HG03064 (cell line): ENCODE measurements at regions not wholly inside any gene's neighbourhood (a gene's known extent, or its start where the extent isn't known, plus 50 kb on each side); places are given as distances from the start of the nearest gene placed in this dataset.

Source experiments
- ATAC-seq: cut with Tn5 transposase; IDR thresholded peaks from one replicate; pipeline ENCODE4 v1.9.1; 2021; ENCODE audit warnings: low read depth; ENCODE audit not compliant: unreplicated experiment

- no peak for ATAC-seq
These were observed 296.5 kb upstream of the DMAC1 start for GRCh38 chr9:8096091-8096490.

DNA sequence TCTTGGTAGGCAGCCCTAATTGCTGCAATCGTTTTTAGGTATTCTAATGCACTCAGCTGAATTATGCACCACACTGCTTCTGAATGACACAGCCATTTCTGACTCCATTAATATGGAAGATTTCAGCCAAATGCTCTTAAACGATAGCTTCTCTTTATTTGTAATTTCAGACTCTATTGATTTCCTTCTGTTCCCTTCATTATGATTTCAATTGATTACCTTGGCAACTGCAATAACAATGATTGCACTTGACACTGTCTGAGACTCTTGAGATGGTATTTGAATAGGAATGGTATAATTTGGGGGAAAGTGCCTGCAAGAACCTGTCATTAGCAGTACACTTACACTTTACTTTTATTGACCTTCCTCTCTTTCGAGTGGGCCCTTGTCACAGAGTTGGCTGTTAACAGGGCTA, 296.1 kb upstream of the DMAC1 start:
- ATAC-seq, result no peak

DNA sequence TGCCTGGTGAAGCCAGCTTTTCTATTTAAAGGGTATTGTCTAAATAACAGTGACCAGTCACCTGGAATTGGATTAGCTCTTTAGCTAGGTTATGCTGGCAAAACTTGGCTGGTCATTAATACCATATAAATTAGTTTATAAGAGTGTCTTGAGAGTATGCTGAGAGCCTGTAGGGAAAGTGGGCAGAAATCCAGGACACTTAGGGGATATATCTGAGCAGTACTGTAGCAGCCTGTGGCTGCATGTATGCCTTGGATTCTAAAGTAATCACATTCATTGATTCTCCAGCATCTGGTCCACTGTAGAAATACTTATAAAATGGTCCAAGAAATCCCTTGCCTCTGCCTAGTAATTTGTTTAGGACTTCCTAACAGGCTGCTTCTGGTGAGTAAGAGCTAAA, 288.9 kb upstream of the DMAC1 start:
- no peak for ATAC-seq

GRCh38 chr9:8085986-8086385, 286.4 kb upstream of the DMAC1 start:
- ATAC-seq, result no peak

- ATAC-seq, result no peak
These were observed 279.1 kb upstream of the DMAC1 start for GRCh38 chr9:8078641-8079140.

- no peak for ATAC-seq
These were observed 275.2 kb upstream of the DMAC1 start for GRCh38 chr9:8074713-8075286.

GRCh38 chr9:8071445-8071798, 271.8 kb upstream of the DMAC1 start:
- no peak for ATAC-seq

- no peak for ATAC-seq
These were observed 271.3 kb upstream of the DMAC1 start for GRCh38 chr9:8070779-8071444.

- ATAC-seq, result no peak
These were observed 262.9 kb upstream of the DMAC1 start for GRCh38 chr9:8062459-8062858.

DNA sequence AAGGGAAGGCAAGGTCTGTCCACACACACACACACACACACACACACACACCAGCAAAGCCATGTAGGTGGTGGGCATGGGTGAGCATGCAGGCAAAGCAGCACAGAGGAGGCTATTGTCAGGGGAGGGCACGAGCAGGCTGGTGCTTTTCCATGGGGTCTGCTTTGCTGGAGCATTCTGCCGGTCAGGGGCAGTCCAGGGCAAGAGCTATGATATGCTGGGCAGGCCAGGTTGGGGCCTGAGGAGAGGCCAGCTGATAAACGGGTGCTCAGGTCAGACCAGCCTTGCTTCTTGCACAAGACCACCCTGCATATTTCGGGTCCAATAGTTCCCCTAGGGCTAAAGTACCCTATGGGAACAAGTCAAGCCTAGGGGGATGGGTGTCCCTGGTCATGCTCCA, 253.9 kb upstream of the DMAC1 start:
- ATAC-seq, result no peak

DNA sequence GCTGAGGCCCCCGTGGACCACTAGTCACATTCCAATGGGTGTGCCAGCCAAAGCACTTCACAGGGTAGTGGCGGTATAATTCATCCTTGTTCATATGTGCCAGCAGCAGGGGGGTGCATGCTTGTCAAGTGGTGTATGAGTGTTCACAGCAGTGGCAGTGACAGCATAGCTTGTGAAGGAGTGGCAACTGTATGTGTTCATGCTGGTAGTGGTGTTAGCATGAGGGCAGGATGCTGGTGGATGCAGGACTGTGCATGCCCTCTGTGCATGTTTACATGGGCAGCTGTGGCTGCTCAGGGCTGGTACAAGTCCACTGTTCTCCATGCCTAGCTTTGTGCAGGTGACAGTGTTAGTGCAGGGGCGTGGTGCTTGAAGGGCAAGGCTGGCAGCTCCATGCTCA, 253.4 kb upstream of the DMAC1 start:
- ATAC-seq, result no peak

DNA sequence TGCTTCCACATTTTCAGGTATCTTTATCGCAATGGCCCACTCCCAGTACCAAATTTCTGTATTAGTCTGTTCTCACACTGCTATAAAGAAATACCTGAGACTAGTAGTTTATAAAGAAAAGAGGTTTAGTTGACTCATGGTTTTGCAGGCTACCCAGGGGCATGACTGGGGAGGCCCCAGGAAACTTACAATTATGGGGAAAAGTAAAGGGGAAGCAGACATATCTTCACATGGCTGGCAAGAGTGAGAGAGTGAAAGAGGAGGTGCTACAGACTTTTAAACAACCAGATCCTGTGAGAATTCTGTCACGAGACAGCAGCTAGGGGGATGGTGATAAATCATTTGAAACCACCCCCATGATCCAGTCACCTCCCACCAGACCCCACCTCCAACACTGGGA, 238.2 kb upstream of the DMAC1 start:
- ATAC-seq, result no peak

- no peak for ATAC-seq
These were observed 237.4 kb upstream of the DMAC1 start for GRCh38 chr9:8036914-8037524.

DNA sequence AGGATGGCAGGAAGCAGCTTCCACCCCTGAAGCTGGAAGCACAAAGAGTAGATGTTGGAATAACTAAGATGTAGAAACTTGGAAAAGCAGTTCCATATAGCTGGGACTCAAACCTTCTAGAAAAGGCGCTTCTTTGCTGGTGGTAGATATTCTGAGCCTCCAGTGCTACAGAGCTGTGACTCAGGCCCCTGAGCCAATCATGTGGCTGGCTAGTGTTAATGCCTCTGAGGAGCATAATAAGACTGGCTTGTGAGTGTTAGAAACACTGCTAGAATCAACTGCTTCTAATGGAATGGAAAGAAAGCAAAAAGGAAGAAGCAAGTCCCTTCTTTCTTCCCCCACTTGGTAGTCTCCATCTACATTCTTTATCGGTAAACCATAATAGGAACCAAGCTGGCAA, 234.2 kb upstream of the DMAC1 start:
- no peak for ATAC-seq

DNA sequence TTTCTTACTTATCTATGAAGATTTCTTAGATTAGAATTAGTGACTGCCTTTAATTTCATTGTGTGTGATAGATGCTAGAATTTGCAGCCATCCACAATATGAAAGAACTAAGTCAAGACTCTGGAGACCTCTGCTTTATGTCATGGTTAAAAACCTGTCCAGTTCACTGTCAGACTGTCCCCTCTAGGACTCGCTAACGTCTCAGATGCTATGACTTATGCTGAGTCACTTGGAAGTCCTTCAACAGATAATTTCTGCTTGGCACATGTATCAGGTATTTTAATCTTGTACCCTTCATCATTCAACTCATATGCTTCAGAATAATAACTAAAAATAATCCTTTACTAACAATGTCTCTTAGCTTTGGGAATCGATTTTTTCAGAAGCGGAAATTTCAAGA, 230.5 kb upstream of the DMAC1 start:
- ATAC-seq, result no peak

- ATAC-seq, result no peak
These were observed 227.8 kb upstream of the DMAC1 start for GRCh38 chr9:8027351-8027750.

DNA sequence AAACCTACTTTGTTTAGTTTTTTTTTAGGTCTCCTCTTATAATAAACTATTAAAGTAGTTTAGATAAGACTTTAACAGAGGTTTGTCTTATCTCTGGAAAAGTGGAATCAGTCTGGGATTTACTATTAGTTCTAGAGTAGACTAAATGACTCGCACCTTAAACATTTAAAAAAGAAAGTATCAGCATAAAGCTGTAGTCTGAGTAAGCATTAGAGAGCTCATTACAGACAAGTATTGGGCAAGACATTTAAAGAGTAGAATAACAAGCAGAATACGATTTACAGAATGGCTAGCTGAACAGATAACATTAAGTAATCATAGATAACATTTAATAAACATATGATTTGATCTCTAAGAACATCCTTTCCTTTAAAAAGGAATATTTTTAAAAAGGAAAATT, 226.0 kb upstream of the DMAC1 start:
- no peak for ATAC-seq

DNA sequence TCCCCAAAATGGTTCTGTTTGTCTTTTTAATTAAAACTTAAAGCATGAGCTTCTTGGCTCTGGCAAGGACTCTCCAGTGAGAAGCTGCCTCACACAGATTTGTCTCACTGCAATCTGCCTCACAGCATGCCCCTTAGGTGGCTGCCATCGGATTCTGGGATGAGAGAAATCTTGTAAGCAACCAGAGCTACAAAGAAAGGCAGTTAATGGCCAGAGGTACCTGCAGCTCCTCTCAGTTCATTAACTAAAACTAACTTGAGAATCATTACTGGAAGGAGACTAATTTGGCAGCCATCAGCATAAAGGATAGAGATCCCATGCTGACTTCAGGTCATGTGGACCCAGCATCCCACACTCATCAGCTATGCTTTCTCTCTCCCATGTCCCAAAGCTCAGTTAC, 220.6 kb upstream of the DMAC1 start:
- no peak for ATAC-seq

DNA sequence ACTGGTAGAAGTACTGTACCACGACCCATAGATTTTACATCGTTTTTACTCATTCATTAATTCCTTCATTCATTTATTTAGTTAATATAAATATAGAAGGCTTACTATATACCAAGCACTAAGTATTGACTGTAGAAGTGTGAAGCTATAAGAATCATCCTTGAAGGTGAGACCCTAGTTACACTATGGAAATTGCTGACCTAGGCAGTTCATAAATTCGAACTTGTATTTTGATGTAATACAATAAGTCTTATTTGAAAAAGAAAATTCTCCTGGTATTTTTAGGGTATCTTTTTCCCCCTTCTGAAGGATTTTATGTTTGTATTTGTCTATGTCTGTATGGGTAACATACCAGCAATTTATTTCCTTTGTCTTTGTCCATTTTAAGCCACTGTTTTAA, 220.1 kb upstream of the DMAC1 start:
- no peak for ATAC-seq

- ATAC-seq, result no peak
These were observed 215.6 kb upstream of the DMAC1 start for GRCh38 chr9:8014997-8015682.

- ATAC-seq, result no peak
These were observed 213.4 kb upstream of the DMAC1 start for GRCh38 chr9:8012986-8013385.

GRCh38 chr9:8011974-8012373, 212.4 kb upstream of the DMAC1 start:
- no peak for ATAC-seq
